SK-N-SH (cell line): ENCODE measurements at regions not wholly inside any gene's neighbourhood (a gene's known extent, or its start where the extent isn't known, plus 50 kb on each side); places are given as distances from the start of the nearest gene placed in this dataset.

ENCODE experiments used
- CTCF ChIP-seq: fragments of 200-600 bp; sonication (generic); IDR thresholded peaks from 2 replicates; pipeline ENCODE4 v1.6.1; 2017; ENCODE audit warnings: antibody characterized with exemption, mild to moderate bottlenecking, moderate library complexity
- ELF1 ChIP-seq: IDR thresholded peaks from 2 replicates; pipeline ENCODE4 v1.4.0; 2012
- EP300 ChIP-seq, 2 experiments: IDR thresholded peaks; 2 replicates each; pipeline versions ENCODE4 v1.4.0 to v1.6.1; 2012; ENCODE audit warnings: borderline replicate concordance in 1 of 2, low read depth in 1 of 2, low read length in 1 of 2
- GABPA ChIP-seq: IDR thresholded peaks from 2 replicates; pipeline ENCODE4 v1.4.0; 2012; ENCODE audit warnings: low read depth, mild to moderate bottlenecking
- IRF3 ChIP-seq: fragments of 150-350 bp; IDR thresholded peaks from 2 replicates; pipeline ENCODE4 v1.6.1; 2016; ENCODE audit warnings: mild to moderate bottlenecking, low read depth, low read length
- MXI1 ChIP-seq: IDR thresholded peaks from 2 replicates; pipeline ENCODE4 v1.6.1; 2012; ENCODE audit warnings: mild to moderate bottlenecking, low read depth, low read length, improper control_type of control experiment
- POLR2AphosphoS5 ChIP-seq: IDR thresholded peaks from 2 replicates; pipeline ENCODE4 v1.6.1; 2012; ENCODE audit warnings: low read depth, low read length
- RAD21 ChIP-seq: IDR thresholded peaks from 2 replicates; pipeline ENCODE4 v1.6.1; 2012; ENCODE audit warnings: mild to moderate bottlenecking, low read length
- REST ChIP-seq: IDR thresholded peaks from 2 replicates; pipeline ENCODE4 v1.6.1; 2012; ENCODE audit warnings: mild to moderate bottlenecking, low read depth, low read length, moderate library complexity
- RFX5 ChIP-seq: IDR thresholded peaks from 2 replicates; pipeline ENCODE4 v1.6.1; 2012; ENCODE audit warnings: mild to moderate bottlenecking, improper control_type of control experiment, low read length
- SMC3 ChIP-seq: IDR thresholded peaks from 2 replicates; pipeline ENCODE4 v1.6.1; 2012; ENCODE audit warnings: low read depth, low read length, improper control_type of control experiment
- TAF1 ChIP-seq: IDR thresholded peaks from 2 replicates; pipeline ENCODE4 v1.6.1; 2012; ENCODE audit warnings: low read depth, mild to moderate bottlenecking, low read length, moderate library complexity, borderline replicate concordance
- YY1 ChIP-seq: IDR thresholded peaks from 2 replicates; pipeline ENCODE4 v1.4.0; 2012; ENCODE audit warnings: low read depth, mild to moderate bottlenecking

- TF ChIP-seq IRF3 (no peak), MXI1 (no peak), CTCF (no peak), SMC3 (no peak), YY1 (no peak), EP300 (IDR thresholded peaks at IDR 0.05; ENCODE audit: borderline replicate concordance in 1 of 2, low read depth in 1 of 2, low read length in 1 of 2) (no peak), POLR2AphosphoS5 (no peak), REST (no peak), TAF1 (no peak), GABPA (no peak), RFX5 (no peak), ELF1 (no peak), RAD21 (no peak)
Observed at GRCh38 chr21:19321688-19322087, 918.1 kb upstream of the TMPRSS15 start.
